Liver (tissue), 7 donors: ENCODE measurements at regions not wholly inside any gene's neighbourhood (a gene's known extent, or its start where the extent isn't known, plus 50 kb on each side); places are given as distances from the start of the nearest gene placed in this dataset.

Experiments
- DNase-seq: peaks from one replicate; pipeline ENCODE4 v3.0.0-alpha.2; 2017; ENCODE audit warnings: low spot score
- H3K27ac ChIP-seq, 2 donors: one replicate each; pipeline ENCODE4 v1.7.0; 2013; ENCODE audit warnings: inconsistent platforms in 2 of 2, low read length in 2 of 2, control low read depth in 1 of 2, low read depth in 1 of 2, mild to moderate bottlenecking in 1 of 2
- H3K27me3 ChIP-seq, 4 donors: one replicate each; pipeline versions ENCODE4 v1.6.1 to v1.7.0; 2013; ENCODE audit warnings: low read length in 3 of 4, inconsistent platforms in 1 of 4, mild to moderate bottlenecking in 1 of 4, moderate library complexity in 1 of 4; ENCODE audit not compliant: control insufficient read depth in 4 of 4, insufficient read depth in 4 of 4
- H3K36me3 ChIP-seq, 4 donors: one replicate each; pipeline versions ENCODE4 v1.6.1 to v1.7.0; 2013; ENCODE audit warnings: low read length in 3 of 4, mild to moderate bottlenecking in 3 of 4, low read depth in 1 of 4, moderate library complexity in 1 of 4; ENCODE audit not compliant: control insufficient read depth in 4 of 4, insufficient read depth in 3 of 4
- H3K4me1 ChIP-seq, 4 donors: one replicate each; pipeline versions ENCODE4 v1.6.1 to v1.7.0; 2013; ENCODE audit warnings: low read length in 3 of 4, mild to moderate bottlenecking in 3 of 4, moderate library complexity in 1 of 4; ENCODE audit not compliant: control insufficient read depth in 4 of 4, insufficient read depth in 4 of 4
- H3K4me3 ChIP-seq, 3 donors: one replicate each; pipeline versions ENCODE4 v1.6.1 to v1.7.0; 2013; ENCODE audit warnings: low read length in 3 of 3, control low read depth in 1 of 3, low read depth in 1 of 3, mild to moderate bottlenecking in 1 of 3
- H3K9ac ChIP-seq, 2 donors: one replicate each; pipeline ENCODE4 v1.7.0; 2013; ENCODE audit warnings: low read length in 2 of 2, mild to moderate bottlenecking in 2 of 2, moderate library complexity in 2 of 2, control low read depth in 1 of 2, low read depth in 1 of 2
- H3K9me3 ChIP-seq, 4 donors: one replicate each; pipeline versions ENCODE4 v1.6.1 to v1.7.0; 2013; ENCODE audit warnings: low read length in 3 of 4; ENCODE audit not compliant: control insufficient read depth in 4 of 4
- JUND ChIP-seq, 2 donors: IDR thresholded peaks; 2 replicates each; pipeline ENCODE4 v1.6.1; 2016; ENCODE audit warnings: antibody characterized with exemption in 2 of 2
- REST ChIP-seq: IDR thresholded peaks from 2 replicates; pipeline ENCODE4 v1.6.1; 2016; ENCODE audit warnings: antibody characterized with exemption, mild to moderate bottlenecking
- WGBS: extraction: QIAGEN DNeasy Blood & Tissue Kit; methylation state at CpG from one replicate; pipeline ENCODE4 v1.1.7; 2013; 5-methylcytosine and 5-hydroxymethylcytosine counted together
- donor health status: healthy.
- donor health status: healthy.
- donor health status: healthy.
- donor health status: healthy.

GRCh38 chr11:10908215-10908951 lies 50.5 kb upstream of the ZBED5 start:
- WGBS, result 95% methylated on average over 8 of the region's 8 CpGs

More at GRCh38 chr11:10908215-10908951, 50.5 kb upstream of the ZBED5 start:
- Histone ChIP-seq H3K9me3 (no peaks in the 10 kb centered on the region), H3K36me3 (no peaks in the 10 kb centered on the region), H3K4me1 (no peaks in the 10 kb centered on the region), H3K27ac (no peak overlapping the region), H3K9ac (no peak overlapping the region), H3K27me3 (no peaks in the 10 kb centered on the region), H3K4me3 (no peak overlapping the region)
- TF ChIP-seq JUND (IDR thresholded peaks at IDR 0.05), result no peak
- no peak for TF ChIP-seq REST
- no peak for DNase-seq
